PFSK-1 (cell line): ENCODE measurements at regions not wholly inside any gene's neighbourhood (a gene's known extent, or its start where the extent isn't known, plus 50 kb on each side); places are given as distances from the start of the nearest gene placed in this dataset.

ENCODE experiments used
- FOXP2 ChIP-seq: optimal IDR thresholded peaks from 2 replicates; pipeline ENCODE3; 2011; ENCODE audit warnings: borderline replicate concordance, control low read depth, inconsistent platforms; ENCODE audit not compliant: insufficient read depth; ENCODE audit errors: extremely low read length, extremely low read depth
- POLR2AphosphoS5 ChIP-seq: IDR thresholded peaks from 2 replicates; pipeline ENCODE4 v1.6.1; 2012; ENCODE audit warnings: low read depth, mild to moderate bottlenecking, control low read depth, low read length, moderate library complexity
- SIN3A ChIP-seq: IDR thresholded peaks from 2 replicates; pipeline ENCODE4 v1.6.1; 2012; ENCODE audit warnings: mild to moderate bottlenecking, low read length, moderate library complexity, borderline replicate concordance; ENCODE audit not compliant: insufficient read depth
- TAF1 ChIP-seq: IDR thresholded peaks from 2 replicates; pipeline ENCODE4 v1.6.1; 2012; ENCODE audit warnings: low read length, control low read depth, borderline replicate concordance; ENCODE audit not compliant: insufficient read depth
- TF ChIP-seq, protein P1 (sequence below), 2 experiments: IDR thresholded peaks; 2 replicates each; pipeline versions ENCODE4 v1.6.1 to v1.8.0; 2011 to 2012; ENCODE audit warnings: low read depth in 2 of 2, low read length in 2 of 2, control low read depth in 1 of 2, inconsistent platforms in 1 of 2, mild to moderate bottlenecking in 1 of 2, moderate library complexity in 1 of 2; ENCODE audit not compliant: insufficient read depth in 1 of 2

GRCh38 chr9:75372499-75373268, 284.4 kb downstream of the OSTF1 start:
- TF ChIP-seq POLR2AphosphoS5, result no peak
- TF ChIP-seq FOXP2, result no peak

DNA sequence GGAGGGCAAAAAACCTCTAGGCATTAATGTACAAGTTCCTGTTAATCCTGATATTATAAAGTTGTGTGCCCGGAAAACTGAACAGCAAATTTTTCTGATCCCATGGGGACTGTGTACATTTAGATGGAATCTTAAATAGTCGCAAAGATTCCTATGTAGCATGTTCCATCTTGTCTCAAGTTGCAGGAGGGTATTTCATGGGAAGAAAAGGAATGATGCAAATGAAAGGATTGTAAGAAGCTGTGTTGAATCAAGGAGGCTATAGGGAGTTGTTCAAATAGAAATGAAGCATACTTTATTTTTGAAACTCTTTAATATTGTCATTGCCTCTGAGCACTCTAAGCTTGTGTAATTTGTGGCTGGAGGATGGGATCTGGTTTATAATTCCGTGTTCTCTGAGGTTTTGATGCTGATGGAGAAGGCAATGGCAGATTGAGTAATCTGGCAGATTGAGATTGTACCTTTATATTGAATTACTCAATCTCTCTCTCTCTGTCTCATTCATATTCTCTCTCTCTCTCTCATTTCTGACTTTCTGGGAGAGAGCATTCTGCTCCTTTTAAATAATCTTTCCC, 288.5 kb downstream of the OSTF1 start:
- TF ChIP-seq, protein P1, sequence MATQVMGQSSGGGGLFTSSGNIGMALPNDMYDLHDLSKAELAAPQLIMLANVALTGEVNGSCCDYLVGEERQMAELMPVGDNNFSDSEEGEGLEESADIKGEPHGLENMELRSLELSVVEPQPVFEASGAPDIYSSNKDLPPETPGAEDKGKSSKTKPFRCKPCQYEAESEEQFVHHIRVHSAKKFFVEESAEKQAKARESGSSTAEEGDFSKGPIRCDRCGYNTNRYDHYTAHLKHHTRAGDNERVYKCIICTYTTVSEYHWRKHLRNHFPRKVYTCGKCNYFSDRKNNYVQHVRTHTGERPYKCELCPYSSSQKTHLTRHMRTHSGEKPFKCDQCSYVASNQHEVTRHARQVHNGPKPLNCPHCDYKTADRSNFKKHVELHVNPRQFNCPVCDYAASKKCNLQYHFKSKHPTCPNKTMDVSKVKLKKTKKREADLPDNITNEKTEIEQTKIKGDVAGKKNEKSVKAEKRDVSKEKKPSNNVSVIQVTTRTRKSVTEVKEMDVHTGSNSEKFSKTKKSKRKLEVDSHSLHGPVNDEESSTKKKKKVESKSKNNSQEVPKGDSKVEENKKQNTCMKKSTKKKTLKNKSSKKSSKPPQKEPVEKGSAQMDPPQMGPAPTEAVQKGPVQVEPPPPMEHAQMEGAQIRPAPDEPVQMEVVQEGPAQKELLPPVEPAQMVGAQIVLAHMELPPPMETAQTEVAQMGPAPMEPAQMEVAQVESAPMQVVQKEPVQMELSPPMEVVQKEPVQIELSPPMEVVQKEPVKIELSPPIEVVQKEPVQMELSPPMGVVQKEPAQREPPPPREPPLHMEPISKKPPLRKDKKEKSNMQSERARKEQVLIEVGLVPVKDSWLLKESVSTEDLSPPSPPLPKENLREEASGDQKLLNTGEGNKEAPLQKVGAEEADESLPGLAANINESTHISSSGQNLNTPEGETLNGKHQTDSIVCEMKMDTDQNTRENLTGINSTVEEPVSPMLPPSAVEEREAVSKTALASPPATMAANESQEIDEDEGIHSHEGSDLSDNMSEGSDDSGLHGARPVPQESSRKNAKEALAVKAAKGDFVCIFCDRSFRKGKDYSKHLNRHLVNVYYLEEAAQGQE (IDR thresholded peaks at IDR 0.05; ENCODE audit: insufficient read depth in 1 of 2, low read depth in 2 of 2, low read length in 2 of 2), result no peak
- TF ChIP-seq TAF1, result no peak
- no peak for TF ChIP-seq POLR2AphosphoS5
- TF ChIP-seq SIN3A, result no peak
- no peak for TF ChIP-seq FOXP2

GRCh38 chr9:75378036-75378435, 289.7 kb downstream of the OSTF1 start:
- TF ChIP-seq, protein P1 (IDR thresholded peaks at IDR 0.05; ENCODE audit: insufficient read depth in 1 of 2, low read depth in 2 of 2, low read length in 2 of 2), result no peak
- TF ChIP-seq SIN3A, result no peak
- peak; percentile 67 for TF ChIP-seq FOXP2

- TF ChIP-seq TAF1 (0 out of 2 replicates have a peak, but pooled peaks have one; percentile 2), POLR2AphosphoS5 (no peak)
Observed at GRCh38 chr9:75378926-75379325, 290.6 kb downstream of the OSTF1 start.

GRCh38 chr9:75382126-75382525, 293.8 kb downstream of the OSTF1 start:
- TF ChIP-seq FOXP2 (no peak), SIN3A (no peak), TAF1 (no peak), POLR2AphosphoS5 (no peak)
- TF ChIP-seq, protein P1 (IDR thresholded peaks at IDR 0.05; ENCODE audit: insufficient read depth in 1 of 2, low read depth in 2 of 2, low read length in 2 of 2), result no peak

DNA sequence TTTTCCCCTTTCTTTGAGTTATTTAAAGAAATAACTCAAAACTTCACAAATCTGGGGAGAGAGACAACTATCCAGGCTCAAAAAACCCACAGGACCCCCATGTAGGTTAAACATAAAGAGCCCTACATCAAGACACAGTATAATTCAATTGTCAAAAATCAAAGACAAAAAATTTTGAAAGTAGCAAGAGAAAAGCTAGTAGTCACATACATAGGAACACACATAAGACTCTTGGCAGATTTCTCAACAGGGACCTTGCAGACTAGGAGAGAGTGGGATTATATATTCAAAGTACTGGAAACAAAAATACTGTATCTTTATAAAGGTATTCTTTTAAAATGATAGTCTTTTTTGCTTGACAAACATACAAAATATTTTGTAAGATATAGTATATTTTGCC, 296.9 kb downstream of the OSTF1 start:
- TF ChIP-seq, protein P1 (IDR thresholded peaks at IDR 0.05; ENCODE audit: insufficient read depth in 1 of 2, low read depth in 2 of 2, low read length in 2 of 2), result no peak
- no peak for TF ChIP-seq POLR2AphosphoS5
- TF ChIP-seq FOXP2, result no peak
- no peak for TF ChIP-seq TAF1
- TF ChIP-seq SIN3A, result no peak
